GM23338 (cell line): ENCODE measurements at regions not wholly inside any gene's neighbourhood (a gene's known extent, or its start where the extent isn't known, plus 50 kb on each side); places are given as distances from the start of the nearest gene placed in this dataset.

Experiments used
- ATAC-seq: fragments of 200-7000 bp; cut with Tn5 transposase; 3 replicates; pipeline ENCODE4 v1.9.1; 2020
- DNase-seq: peaks from one replicate; pipeline ENCODE4 v3.0.0-alpha.2; 2015; ENCODE audit warnings: low spot score
- H2AFZ ChIP-seq: fragments of 200-600 bp; sonication (generic); 2 replicates; pipeline ENCODE4 v1.8.0; 2016; ENCODE audit warnings: antibody characterized with exemption, mild to moderate bottlenecking, moderate library complexity
- H3F3A ChIP-seq: fragments of 200-600 bp; sonication (generic); replicated peaks from 2 replicates; pipeline ENCODE4 v1.8.0; 2017; ENCODE audit warnings: antibody characterized with exemption, mixed run types, low read depth
- H3K27ac ChIP-seq: fragments of 200-600 bp; sonication (generic); 2 replicates; pipeline ENCODE4 v1.6.1; 2016; ENCODE audit warnings: low read depth
- H3K27me3 ChIP-seq: fragments of 200-600 bp; sonication (generic); 2 replicates; pipeline ENCODE4 v1.8.0; 2016; ENCODE audit warnings: mild to moderate bottlenecking, mixed run types, moderate library complexity; ENCODE audit not compliant: insufficient read depth
- H3K36me3 ChIP-seq: fragments of 200-600 bp; sonication (generic); 2 replicates; pipeline ENCODE4 v1.8.0; 2016; ENCODE audit warnings: mild to moderate bottlenecking; ENCODE audit not compliant: insufficient read depth
- H3K4me1 ChIP-seq: fragments of 200-600 bp; sonication (generic); 2 replicates; pipeline ENCODE4 v1.8.0; 2016; ENCODE audit warnings: mild to moderate bottlenecking, moderate library complexity; ENCODE audit not compliant: insufficient read depth
- H3K4me2 ChIP-seq: fragments of 200-600 bp; sonication (generic); 2 replicates; pipeline ENCODE4 v1.7.1; 2017; ENCODE audit warnings: mixed run types
- H3K4me3 ChIP-seq: fragments of 200-600 bp; sonication (generic); 2 replicates; pipeline ENCODE4 v1.6.1; 2016; ENCODE audit warnings: mixed run types
- H3K79me2 ChIP-seq: fragments of 200-600 bp; sonication (generic); replicated peaks from 2 replicates; pipeline ENCODE4 v1.8.0; 2017; ENCODE audit warnings: mild to moderate bottlenecking; ENCODE audit not compliant: insufficient read depth
- H3K9me2 ChIP-seq: fragments of 200-600 bp; sonication (generic); 2 replicates; pipeline ENCODE4 v1.8.0; 2017; ENCODE audit not compliant: insufficient read depth
- H4K20me1 ChIP-seq: fragments of 200-600 bp; sonication (generic); replicated peaks from 2 replicates; pipeline ENCODE4 v1.8.0; 2017; ENCODE audit warnings: mild to moderate bottlenecking; ENCODE audit not compliant: insufficient read depth
- H3K27ac Mint-ChIP-seq: 2 replicates; pipeline ENCODE4 v1.8.0; 2020; ENCODE audit warnings: inconsistent platforms, mild to moderate bottlenecking, moderate library complexity, mixed read lengths
- H3K27me3 Mint-ChIP-seq: 3 replicates; pipeline ENCODE4 v1.8.0; 2022; ENCODE audit warnings: low read depth, mild to moderate bottlenecking, moderate library complexity, mixed read lengths, inconsistent platforms; ENCODE audit not compliant: insufficient read depth, poor library complexity
- H3K36me3 Mint-ChIP-seq: 3 replicates; pipeline ENCODE4 v1.8.0; 2021; ENCODE audit warnings: low read depth, mild to moderate bottlenecking, inconsistent platforms, moderate library complexity, mixed read lengths
- H3K4me1 Mint-ChIP-seq: 3 replicates; pipeline ENCODE4 v1.8.0; 2020; ENCODE audit warnings: mild to moderate bottlenecking, inconsistent platforms, mixed read lengths
- H3K4me3 Mint-ChIP-seq: 3 replicates; pipeline ENCODE4 v1.8.0; 2021; ENCODE audit warnings: moderate library complexity, mild to moderate bottlenecking, inconsistent platforms, mixed read lengths
- H3K9me3 Mint-ChIP-seq: 3 replicates; pipeline ENCODE4 v1.8.0; 2020; ENCODE audit warnings: moderate library complexity, mild to moderate bottlenecking, inconsistent platforms, mixed read lengths
- CREB1 ChIP-seq: fragments of 250-450 bp; sonication (Bioruptor Pico); IDR thresholded peaks from 2 replicates; pipeline ENCODE4 v1.5.0; 2020; ENCODE audit warnings: low read depth, mild to moderate bottlenecking, moderate library complexity
- EZH2 ChIP-seq: fragments of 200-600 bp; sonication (generic); IDR thresholded peaks from one replicate; pipeline ENCODE4 v1.8.0; 2017; ENCODE audit warnings: antibody characterized with exemption, mild to moderate bottlenecking, low read depth; ENCODE audit not compliant: unreplicated experiment
- EZH2phosphoT487 ChIP-seq: fragments of 200-600 bp; sonication (generic); IDR thresholded peaks from one replicate; pipeline ENCODE4 v1.8.1; 2018; ENCODE audit warnings: antibody characterized with exemption; ENCODE audit not compliant: unreplicated experiment
- JUNB ChIP-seq: IDR thresholded peaks from one replicate; pipeline ENCODE4 v1.6.1; 2016; ENCODE audit warnings: antibody characterized with exemption; ENCODE audit not compliant: unreplicated experiment
- NANOG ChIP-seq: IDR thresholded peaks from 2 replicates; pipeline ENCODE4 v1.6.1; 2016; ENCODE audit warnings: antibody characterized with exemption, borderline replicate concordance
- POLR2AphosphoS5 ChIP-seq: IDR thresholded peaks from 2 replicates; pipeline ENCODE4 v1.6.1; 2016; ENCODE audit warnings: antibody characterized with exemption, low read depth
- STAT1 ChIP-seq: IDR thresholded peaks from one replicate; pipeline ENCODE4 v1.6.1; 2016; ENCODE audit warnings: antibody characterized with exemption; ENCODE audit not compliant: unreplicated experiment
- ZNF114 ChIP-seq: fragments of 250-450 bp; sonication (Bioruptor Pico); IDR thresholded peaks from 2 replicates; pipeline ENCODE4 v1.5.0; 2020; ENCODE audit warnings: mild to moderate bottlenecking, moderate library complexity
- ZNF331 ChIP-seq: fragments of 250-450 bp; sonication (Bioruptor Pico); IDR thresholded peaks from 2 replicates; pipeline ENCODE4 v1.5.0; 2020; ENCODE audit warnings: low read depth, mild to moderate bottlenecking, moderate library complexity
- TF ChIP-seq, protein P1 (sequence below): IDR thresholded peaks from 2 replicates; pipeline ENCODE4 v1.6.1; 2016; ENCODE audit warnings: antibody characterized with exemption
- TF ChIP-seq, protein P2 (sequence below): IDR thresholded peaks from one replicate; pipeline ENCODE4 v1.6.1; 2018; ENCODE audit warnings: antibody characterized with exemption; ENCODE audit not compliant: unreplicated experiment
- TF ChIP-seq, protein P3 (sequence below), 2 experiments: fragments of 200-600 bp in 1 of 2; sonication (generic) in 1 of 2; conservative IDR thresholded peaks; 2 replicates each; pipeline versions ENCODE4 v1.5.1 to v1.6.1; 2016 to 2017; ENCODE audit warnings: antibody characterized with exemption in 2 of 2, low read depth in 2 of 2, mild to moderate bottlenecking in 2 of 2, moderate library complexity in 1 of 2
- TF ChIP-seq, protein P4 (sequence below): fragments of 250-450 bp; sonication (Bioruptor Pico); IDR thresholded peaks from 2 replicates; pipeline ENCODE4 v1.5.0; 2020; ENCODE audit warnings: mild to moderate bottlenecking, moderate library complexity

DNA sequence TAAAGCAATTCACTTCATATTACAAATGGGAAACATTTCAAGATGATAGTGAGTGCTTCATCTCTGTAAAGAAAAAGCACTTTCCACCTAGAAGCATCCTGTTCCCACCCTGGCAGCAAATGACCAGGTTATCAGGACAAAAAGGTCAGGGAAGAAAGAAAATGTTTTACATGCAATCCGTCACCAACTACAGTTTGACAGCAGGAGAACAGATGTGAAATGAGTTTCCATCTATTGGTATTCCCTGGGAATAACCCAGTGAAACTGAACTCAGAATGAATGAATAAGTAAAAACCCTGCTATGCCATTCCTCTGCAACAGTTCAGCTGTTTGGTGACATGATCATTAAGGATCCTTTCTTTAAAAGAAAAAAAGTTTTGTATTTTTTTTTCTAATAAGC is 67.6 kb downstream of the HTR1A start:
- Mint-ChIP-seq H3K36me3 (no peaks in the 10 kb centered on the region), H3K27ac (no peak overlapping the region), H3K4me3 (no peak overlapping the region), H3K4me1 (no peaks in the 10 kb centered on the region), H3K27me3 (no peaks in the 10 kb centered on the region), H3K9me3 (no peaks in the 10 kb centered on the region)
- no peaks in the 10 kb centered on the region for H3K79me2 ChIP-seq
- no peaks in the 10 kb centered on the region; the same call in 1 of the 2 replicates for H3K9me2 ChIP-seq
- TF ChIP-seq NANOG = no peak
- TF ChIP-seq CREB1 (CRISPR knock-in tag) = no peak
- TF ChIP-seq POLR2AphosphoS5 = no peak
- no peak for TF ChIP-seq STAT1
- TF ChIP-seq, protein P1, sequence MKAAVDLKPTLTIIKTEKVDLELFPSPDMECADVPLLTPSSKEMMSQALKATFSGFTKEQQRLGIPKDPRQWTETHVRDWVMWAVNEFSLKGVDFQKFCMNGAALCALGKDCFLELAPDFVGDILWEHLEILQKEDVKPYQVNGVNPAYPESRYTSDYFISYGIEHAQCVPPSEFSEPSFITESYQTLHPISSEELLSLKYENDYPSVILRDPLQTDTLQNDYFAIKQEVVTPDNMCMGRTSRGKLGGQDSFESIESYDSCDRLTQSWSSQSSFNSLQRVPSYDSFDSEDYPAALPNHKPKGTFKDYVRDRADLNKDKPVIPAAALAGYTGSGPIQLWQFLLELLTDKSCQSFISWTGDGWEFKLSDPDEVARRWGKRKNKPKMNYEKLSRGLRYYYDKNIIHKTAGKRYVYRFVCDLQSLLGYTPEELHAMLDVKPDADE = no peak
- TF ChIP-seq, protein P2, sequence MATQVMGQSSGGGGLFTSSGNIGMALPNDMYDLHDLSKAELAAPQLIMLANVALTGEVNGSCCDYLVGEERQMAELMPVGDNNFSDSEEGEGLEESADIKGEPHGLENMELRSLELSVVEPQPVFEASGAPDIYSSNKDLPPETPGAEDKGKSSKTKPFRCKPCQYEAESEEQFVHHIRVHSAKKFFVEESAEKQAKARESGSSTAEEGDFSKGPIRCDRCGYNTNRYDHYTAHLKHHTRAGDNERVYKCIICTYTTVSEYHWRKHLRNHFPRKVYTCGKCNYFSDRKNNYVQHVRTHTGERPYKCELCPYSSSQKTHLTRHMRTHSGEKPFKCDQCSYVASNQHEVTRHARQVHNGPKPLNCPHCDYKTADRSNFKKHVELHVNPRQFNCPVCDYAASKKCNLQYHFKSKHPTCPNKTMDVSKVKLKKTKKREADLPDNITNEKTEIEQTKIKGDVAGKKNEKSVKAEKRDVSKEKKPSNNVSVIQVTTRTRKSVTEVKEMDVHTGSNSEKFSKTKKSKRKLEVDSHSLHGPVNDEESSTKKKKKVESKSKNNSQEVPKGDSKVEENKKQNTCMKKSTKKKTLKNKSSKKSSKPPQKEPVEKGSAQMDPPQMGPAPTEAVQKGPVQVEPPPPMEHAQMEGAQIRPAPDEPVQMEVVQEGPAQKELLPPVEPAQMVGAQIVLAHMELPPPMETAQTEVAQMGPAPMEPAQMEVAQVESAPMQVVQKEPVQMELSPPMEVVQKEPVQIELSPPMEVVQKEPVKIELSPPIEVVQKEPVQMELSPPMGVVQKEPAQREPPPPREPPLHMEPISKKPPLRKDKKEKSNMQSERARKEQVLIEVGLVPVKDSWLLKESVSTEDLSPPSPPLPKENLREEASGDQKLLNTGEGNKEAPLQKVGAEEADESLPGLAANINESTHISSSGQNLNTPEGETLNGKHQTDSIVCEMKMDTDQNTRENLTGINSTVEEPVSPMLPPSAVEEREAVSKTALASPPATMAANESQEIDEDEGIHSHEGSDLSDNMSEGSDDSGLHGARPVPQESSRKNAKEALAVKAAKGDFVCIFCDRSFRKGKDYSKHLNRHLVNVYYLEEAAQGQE = no peak
- no peak for TF ChIP-seq ZNF114
- TF ChIP-seq EZH2 = no peak
- TF ChIP-seq, protein P3, sequence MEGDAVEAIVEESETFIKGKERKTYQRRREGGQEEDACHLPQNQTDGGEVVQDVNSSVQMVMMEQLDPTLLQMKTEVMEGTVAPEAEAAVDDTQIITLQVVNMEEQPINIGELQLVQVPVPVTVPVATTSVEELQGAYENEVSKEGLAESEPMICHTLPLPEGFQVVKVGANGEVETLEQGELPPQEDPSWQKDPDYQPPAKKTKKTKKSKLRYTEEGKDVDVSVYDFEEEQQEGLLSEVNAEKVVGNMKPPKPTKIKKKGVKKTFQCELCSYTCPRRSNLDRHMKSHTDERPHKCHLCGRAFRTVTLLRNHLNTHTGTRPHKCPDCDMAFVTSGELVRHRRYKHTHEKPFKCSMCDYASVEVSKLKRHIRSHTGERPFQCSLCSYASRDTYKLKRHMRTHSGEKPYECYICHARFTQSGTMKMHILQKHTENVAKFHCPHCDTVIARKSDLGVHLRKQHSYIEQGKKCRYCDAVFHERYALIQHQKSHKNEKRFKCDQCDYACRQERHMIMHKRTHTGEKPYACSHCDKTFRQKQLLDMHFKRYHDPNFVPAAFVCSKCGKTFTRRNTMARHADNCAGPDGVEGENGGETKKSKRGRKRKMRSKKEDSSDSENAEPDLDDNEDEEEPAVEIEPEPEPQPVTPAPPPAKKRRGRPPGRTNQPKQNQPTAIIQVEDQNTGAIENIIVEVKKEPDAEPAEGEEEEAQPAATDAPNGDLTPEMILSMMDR (conservative IDR thresholded peaks at IDR 0.05; ENCODE audit: low read depth in 2 of 2) = no peak
- no peak for TF ChIP-seq ZNF331 (CRISPR knock-in tag)
- TF ChIP-seq JUNB = no peak
- no peak for TF ChIP-seq EZH2phosphoT487
- TF ChIP-seq, protein P4, sequence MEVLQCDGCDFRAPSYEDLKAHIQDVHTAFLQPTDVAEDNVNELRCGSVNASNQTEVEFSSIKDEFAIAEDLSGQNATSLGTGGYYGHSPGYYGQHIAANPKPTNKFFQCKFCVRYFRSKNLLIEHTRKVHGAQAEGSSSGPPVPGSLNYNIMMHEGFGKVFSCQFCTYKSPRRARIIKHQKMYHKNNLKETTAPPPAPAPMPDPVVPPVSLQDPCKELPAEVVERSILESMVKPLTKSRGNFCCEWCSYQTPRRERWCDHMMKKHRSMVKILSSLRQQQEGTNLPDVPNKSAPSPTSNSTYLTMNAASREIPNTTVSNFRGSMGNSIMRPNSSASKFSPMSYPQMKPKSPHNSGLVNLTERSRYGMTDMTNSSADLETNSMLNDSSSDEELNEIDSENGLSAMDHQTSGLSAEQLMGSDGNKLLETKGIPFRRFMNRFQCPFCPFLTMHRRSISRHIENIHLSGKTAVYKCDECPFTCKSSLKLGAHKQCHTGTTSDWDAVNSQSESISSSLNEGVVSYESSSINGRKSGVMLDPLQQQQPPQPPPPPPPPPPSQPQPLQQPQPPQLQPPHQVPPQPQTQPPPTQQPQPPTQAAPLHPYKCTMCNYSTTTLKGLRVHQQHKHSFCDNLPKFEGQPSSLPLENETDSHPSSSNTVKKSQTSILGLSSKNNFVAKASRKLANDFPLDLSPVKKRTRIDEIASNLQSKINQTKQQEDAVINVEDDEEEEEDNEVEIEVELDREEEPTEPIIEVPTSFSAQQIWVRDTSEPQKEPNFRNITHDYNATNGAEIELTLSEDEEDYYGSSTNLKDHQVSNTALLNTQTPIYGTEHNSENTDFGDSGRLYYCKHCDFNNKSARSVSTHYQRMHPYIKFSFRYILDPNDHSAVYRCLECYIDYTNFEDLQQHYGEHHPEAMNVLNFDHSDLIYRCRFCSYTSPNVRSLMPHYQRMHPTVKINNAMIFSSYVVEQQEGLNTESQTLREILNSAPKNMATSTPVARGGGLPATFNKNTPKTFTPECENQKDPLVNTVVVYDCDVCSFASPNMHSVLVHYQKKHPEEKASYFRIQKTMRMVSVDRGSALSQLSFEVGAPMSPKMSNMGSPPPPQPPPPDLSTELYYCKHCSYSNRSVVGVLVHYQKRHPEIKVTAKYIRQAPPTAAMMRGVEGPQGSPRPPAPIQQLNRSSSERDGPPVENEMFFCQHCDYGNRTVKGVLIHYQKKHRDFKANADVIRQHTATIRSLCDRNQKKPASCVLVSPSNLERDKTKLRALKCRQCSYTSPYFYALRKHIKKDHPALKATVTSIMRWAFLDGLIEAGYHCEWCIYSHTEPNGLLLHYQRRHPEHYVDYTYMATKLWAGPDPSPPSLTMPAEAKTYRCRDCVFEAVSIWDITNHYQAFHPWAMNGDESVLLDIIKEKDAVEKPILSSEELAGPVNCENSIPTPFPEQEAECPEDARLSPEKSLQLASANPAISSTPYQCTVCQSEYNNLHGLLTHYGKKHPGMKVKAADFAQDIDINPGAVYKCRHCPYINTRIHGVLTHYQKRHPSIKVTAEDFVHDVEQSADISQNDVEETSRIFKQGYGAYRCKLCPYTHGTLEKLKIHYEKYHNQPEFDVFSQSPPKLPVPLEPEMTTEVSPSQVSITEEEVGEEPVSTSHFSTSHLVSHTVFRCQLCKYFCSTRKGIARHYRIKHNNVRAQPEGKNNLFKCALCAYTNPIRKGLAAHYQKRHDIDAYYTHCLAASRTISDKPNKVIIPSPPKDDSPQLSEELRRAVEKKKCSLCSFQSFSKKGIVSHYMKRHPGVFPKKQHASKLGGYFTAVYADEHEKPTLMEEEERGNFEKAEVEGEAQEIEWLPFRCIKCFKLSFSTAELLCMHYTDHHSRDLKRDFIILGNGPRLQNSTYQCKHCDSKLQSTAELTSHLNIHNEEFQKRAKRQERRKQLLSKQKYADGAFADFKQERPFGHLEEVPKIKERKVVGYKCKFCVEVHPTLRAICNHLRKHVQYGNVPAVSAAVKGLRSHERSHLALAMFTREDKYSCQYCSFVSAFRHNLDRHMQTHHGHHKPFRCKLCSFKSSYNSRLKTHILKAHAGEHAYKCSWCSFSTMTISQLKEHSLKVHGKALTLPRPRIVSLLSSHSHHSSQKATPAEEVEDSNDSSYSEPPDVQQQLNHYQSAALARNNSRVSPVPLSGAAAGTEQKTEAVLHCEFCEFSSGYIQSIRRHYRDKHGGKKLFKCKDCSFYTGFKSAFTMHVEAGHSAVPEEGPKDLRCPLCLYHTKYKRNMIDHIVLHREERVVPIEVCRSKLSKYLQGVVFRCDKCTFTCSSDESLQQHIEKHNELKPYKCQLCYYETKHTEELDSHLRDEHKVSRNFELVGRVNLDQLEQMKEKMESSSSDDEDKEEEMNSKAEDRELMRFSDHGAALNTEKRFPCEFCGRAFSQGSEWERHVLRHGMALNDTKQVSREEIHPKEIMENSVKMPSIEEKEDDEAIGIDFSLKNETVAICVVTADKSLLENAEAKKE (CRISPR knock-in tag) = no peak
- no peak overlapping the region for H3K27ac ChIP-seq
- H3K4me1 ChIP-seq = no peaks in the 10 kb centered on the region
- no peak overlapping the region for H2AFZ ChIP-seq
- ATAC-seq (no peak), DNase-seq (no peak)
- no peak overlapping the region for H3K4me2 ChIP-seq
- H4K20me1 ChIP-seq = no peaks in the 10 kb centered on the region
- no peaks in the 10 kb centered on the region for H3F3A ChIP-seq
- no peaks in the 10 kb centered on the region for H3K27me3 ChIP-seq
- H3K36me3 ChIP-seq = peaks cover 4% of the 10 kb centered on the region; the same call in 1 of the 2 replicates
- H3K4me3 ChIP-seq = no peak overlapping the region
